HG03469 (cell line): ENCODE measurements at regions not wholly inside any gene's neighbourhood (a gene's known extent, or its start where the extent isn't known, plus 50 kb on each side); places are given as distances from the start of the nearest gene placed in this dataset.

Experiments
- ATAC-seq: cut with Tn5 transposase; IDR thresholded peaks from one replicate; pipeline ENCODE4 v1.9.1; 2021; ENCODE audit warnings: mild to moderate bottlenecking, moderate library complexity, moderate number of reproducible peaks; ENCODE audit not compliant: unreplicated experiment

DNA sequence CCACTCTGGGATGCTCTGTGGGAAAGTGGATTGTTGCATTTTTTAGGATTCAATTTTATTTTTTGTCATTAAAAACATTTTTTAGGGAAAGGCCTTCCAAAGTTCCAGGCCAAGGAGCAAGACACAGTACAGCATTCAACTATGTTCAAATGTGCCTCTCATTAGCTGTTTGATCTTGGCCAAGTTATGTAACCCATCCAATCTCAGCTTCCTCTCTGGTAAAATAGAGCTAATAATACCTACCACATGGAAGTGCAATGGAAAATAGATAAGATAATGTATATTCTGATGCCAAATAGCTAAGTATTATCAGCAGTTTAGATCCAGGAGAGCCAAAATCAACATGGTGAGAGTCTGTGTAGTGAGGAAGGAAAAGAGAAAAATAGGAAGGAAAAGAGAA is 220.3 kb upstream of the SESN3 start:
- no peak for ATAC-seq

GRCh38 chr11:95450547-95451123 is 219.6 kb upstream of the SESN3 start:
- ATAC-seq: no peak

- no peak for ATAC-seq
These were observed 214.8 kb upstream of the SESN3 start for GRCh38 chr11:95445746-95446333.

- ATAC-seq: no peak
These were observed 213.6 kb upstream of the SESN3 start for GRCh38 chr11:95444309-95445241.

DNA sequence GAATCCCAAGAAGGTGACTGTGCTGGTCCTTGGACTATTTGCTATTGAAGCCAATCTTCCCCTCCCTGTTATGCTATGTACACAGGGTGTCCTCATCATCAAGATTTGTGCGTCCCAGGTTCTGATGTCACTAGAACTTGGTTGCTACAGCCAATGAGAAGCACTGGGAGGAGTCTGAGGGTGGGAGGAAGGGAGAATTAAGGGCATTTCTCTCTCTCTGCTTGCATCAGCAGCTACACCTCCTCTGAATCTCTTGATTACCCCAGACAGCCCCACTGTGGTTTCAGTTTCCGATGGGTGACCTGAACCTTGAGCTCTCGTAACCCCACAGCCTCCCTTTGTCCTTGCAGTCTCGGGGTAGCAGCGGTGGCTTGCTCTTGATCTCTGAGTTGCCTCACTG is 212.4 kb upstream of the SESN3 start:
- no peak for ATAC-seq

DNA sequence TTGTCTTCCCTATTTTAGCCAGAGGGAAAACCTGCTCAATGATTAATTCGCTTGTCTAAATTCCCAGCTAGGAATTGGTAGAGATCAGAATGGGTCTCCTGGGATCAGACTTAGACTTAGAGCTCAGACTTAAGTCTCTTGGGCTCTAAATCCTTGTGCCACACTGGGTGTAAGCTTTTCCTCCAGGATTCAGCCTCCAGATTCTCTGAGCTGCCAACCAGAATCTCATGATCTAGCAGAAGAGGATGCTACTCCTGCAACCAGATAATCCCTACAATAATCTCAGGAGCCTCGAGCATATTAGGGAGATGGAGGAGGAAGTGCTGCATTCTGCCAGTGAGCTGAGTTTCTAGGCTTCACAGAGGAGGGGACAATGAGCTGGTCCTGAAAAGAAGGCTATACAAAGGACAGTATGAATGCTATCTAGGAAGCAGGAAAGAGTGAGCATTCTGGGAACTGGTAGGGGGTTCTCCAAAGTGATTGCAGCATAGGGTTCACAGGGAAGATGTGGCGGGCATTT is 211.6 kb upstream of the SESN3 start:
- ATAC-seq: no peak

- no peak for ATAC-seq
These were observed 204.8 kb upstream of the SESN3 start for GRCh38 chr11:95435628-95436353.

- no peak for ATAC-seq
These were observed 204.2 kb upstream of the SESN3 start for GRCh38 chr11:95435192-95435591.

GRCh38 chr11:95434489-95435057 is 203.6 kb upstream of the SESN3 start:
- no peak for ATAC-seq

DNA sequence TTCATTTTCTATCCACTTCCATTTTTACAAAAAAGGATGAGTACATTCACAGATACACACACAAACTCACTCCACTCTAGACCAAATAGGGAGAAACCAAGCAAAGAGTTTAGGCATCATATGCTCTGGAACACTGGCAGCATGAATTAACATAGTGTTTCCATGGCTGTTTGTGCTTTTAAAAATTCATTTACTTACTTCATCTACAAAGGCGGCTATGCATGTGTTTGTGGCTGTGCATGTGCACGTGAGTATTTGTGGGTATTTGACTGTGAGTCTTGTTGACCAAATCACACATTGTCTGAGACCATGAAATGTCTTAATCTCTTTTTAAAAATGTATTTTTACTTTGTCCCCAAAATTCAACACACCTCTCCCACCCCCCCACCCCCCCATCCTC is 203.0 kb upstream of the SESN3 start:
- ATAC-seq: no peak

- no peak for ATAC-seq
These were observed 201.9 kb upstream of the SESN3 start for GRCh38 chr11:95432714-95433503.

DNA sequence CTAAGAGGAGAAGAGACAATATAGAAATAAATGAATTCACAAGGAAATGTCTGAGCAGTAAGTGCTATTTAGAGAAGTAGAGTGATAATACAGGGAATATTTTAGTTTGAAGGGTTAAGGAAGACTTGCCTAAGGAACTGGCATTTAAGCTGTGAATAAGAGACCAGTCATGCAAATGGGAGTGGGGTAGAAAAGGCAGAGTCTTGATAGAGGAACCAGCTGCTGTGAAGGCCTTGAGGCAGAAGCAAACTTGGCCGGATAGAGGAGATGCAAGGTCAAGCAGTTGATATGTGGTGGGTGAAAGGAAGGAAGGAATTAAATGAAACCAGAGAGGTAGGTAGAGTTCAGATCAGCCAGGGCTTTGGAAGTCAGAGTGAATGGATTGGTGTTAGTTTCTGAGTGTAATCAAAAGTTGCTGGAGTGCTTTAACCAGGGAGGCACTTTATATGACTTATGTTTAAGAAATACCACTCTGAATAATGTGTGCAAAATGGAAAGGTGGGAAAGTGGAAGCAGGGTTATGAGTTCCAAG is 198.4 kb upstream of the SESN3 start:
- no peak for ATAC-seq

GRCh38 chr11:95426823-95427462 is 195.9 kb upstream of the SESN3 start:
- no peak for ATAC-seq

- ATAC-seq: no peak
These were observed 188.9 kb upstream of the SESN3 start for GRCh38 chr11:95419915-95420314.

DNA sequence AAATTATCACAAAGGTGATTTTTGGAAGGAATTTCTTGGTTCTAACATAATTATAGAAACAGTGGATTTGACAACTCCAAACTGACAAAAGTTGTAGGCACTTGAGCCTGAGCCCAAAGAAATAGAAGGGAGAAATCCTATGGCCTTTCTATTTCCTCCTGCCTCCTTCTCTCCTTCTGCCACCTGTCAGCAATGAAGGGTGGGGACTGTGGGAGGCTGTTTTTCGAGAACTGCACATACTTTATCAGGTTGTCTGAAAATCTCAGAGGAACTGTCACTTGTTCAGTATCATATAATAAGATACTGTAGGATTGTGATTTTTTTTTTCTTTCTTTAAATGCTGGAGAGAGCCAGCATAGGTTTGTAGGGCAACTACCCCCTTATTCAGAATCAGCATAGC is 187.9 kb upstream of the SESN3 start:
- no peak for ATAC-seq

DNA sequence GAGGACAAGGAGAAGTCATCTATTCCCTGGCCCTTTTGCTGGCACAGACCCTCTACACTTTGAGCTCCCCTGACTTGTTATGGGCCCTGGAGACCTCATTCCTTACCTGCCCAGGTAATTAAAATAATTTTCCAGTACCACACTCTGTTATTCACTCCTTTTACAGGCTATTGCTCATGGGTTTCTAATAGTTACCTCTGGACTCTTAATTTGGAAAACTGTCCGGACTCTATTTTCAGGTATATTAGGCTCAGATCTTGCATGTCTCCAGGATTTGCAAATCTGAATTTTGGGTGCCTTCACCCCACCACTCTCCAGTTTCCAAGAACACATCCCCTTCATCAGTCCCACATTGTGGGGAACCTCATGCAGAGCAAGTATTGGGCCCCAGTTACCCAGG is 186.8 kb upstream of the SESN3 start:
- ATAC-seq: no peak

GRCh38 chr11:95415837-95416304 is 184.9 kb upstream of the SESN3 start:
- ATAC-seq: no peak

DNA sequence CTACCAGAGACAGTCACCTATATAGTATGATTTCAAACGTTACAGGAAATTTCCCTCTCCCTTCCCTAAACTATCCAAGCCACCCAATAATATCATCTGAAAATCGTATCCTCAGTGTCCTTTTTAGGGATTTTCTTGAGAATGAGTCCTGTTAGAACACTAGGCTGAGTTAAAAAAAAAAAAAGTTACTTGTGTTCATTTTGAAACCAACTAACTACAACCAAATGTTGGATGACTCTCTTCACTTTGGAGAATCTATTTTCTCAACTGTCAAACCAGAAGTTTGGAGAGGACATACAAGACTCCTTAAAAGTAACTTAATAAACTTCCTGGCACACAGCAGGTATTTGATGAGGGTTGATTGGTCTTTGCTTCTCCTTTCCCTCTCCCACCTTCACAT is 183.2 kb upstream of the SESN3 start:
- no peak for ATAC-seq

- ATAC-seq: no peak
These were observed 182.8 kb upstream of the SESN3 start for GRCh38 chr11:95413761-95414160.
